NT2/D1 (cell line): ENCODE measurements at regions not wholly inside any gene's neighbourhood (a gene's known extent, or its start where the extent isn't known, plus 50 kb on each side); places are given as distances from the start of the nearest gene placed in this dataset.

Source experiments
- DNase-seq: peaks from one replicate; pipeline ENCODE4 v3.0.0-alpha.2; 2011; ENCODE audit warnings: low read depth, low spot score
- H3K27me3 ChIP-seq: 2 replicates; pipeline ENCODE4 v1.6.0; 2011; ENCODE audit warnings: mild to moderate bottlenecking; ENCODE audit not compliant: insufficient read length, insufficient read depth
- H3K36me3 ChIP-seq: 2 replicates; pipeline ENCODE4 v1.6.1; 2011; ENCODE audit warnings: mild to moderate bottlenecking, low read length, mixed read lengths; ENCODE audit not compliant: insufficient read depth, insufficient read length
- H3K4me1 ChIP-seq: 2 replicates; pipeline ENCODE4 v1.5.1; 2011; ENCODE audit not compliant: insufficient read depth, insufficient read length
- H3K4me3 ChIP-seq: 2 replicates; pipeline ENCODE4 v1.5.1; 2011; ENCODE audit warnings: low read depth; ENCODE audit not compliant: insufficient read length
- H3K9ac ChIP-seq: 2 replicates; pipeline ENCODE4 v1.6.0; 2011; ENCODE audit warnings: low read depth; ENCODE audit not compliant: insufficient read length
- H3K9me3 ChIP-seq: 2 replicates; pipeline ENCODE4 v1.5.1; 2011; ENCODE audit warnings: mild to moderate bottlenecking, low read length; ENCODE audit not compliant: insufficient read depth
- SUZ12 ChIP-seq: IDR thresholded peaks from 2 replicates; pipeline ENCODE4 v1.6.1; 2011; ENCODE audit not compliant: insufficient read length, insufficient read depth; ENCODE audit errors: extremely low read depth
- YY1 ChIP-seq: IDR thresholded peaks from 2 replicates; pipeline ENCODE4 v1.6.1; 2011; ENCODE audit not compliant: insufficient read length, insufficient read depth
- ZNF274 ChIP-seq: IDR thresholded peaks from 2 replicates; pipeline ENCODE4 v1.6.1; 2011; ENCODE audit warnings: mild to moderate bottlenecking, low read depth, low read length

DNA sequence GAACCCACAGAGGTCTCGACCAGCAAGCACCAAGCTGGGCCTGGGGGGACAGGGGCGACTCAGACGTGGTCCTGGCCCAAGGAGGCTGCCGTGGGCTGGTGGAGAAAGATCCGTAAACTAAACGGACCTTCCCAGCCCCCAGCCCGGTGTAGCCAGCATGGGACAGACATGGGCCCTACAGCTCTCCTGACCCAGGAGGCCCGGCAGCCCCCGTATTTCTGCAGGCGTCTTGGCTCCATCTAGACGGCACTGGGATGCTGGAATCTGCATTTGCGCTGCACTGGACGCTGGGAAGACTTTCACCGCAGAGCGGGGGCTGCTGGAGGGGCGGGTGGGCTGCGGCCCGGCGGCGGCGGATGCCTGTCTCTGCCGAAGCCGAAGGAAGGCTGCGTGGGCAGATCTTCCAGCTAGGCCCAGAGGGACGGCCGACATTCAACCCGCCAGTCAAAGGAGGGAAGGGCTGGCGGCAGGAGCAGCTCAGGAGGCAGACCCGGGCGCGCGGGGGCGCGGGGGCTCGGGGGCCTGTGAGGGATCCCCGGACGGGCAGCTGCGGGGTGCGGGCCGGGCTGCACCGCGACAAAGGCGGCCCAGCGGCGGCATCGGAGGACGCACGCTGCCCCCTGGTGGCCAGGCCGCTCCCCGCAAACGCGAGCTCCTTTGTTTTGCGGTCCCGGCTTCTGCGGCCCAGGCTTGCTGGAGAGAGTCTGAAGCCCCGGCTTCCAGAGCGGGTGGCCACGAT, 266.2 kb downstream of the NSG2 start:
- Histone ChIP-seq H3K4me1 (peaks cover 9% of the 10 kb centered on the region), H3K9ac (peak overlapping the region; percentile 61), H3K36me3 (no peaks in the 10 kb centered on the region), H3K4me3 (peak overlapping the region; percentile 18), H3K27me3 (peaks cover 20% of the 10 kb centered on the region), H3K9me3 (no peaks in the 10 kb centered on the region)
- DNase-seq, result peak; percentile 59
- TF ChIP-seq ZNF274 (no peak), SUZ12 (no peak), YY1 (no peak)

GRCh38 chr5:174312270-174312617, 266.7 kb downstream of the NSG2 start:
- Histone ChIP-seq H3K9ac (peak overlapping the region; percentile 61), H3K4me3 (peak overlapping the region; percentile 4)

GRCh38 chr5:174312641-174313040, 267.1 kb downstream of the NSG2 start:
- Histone ChIP-seq H3K36me3 (no peaks in the 10 kb centered on the region), H3K9ac (no peak overlapping the region)

More at GRCh38 chr5:174312270-174312617, 266.7 kb downstream of the NSG2 start:
- H3K36me3 ChIP-seq, result no peaks in the 10 kb centered on the region
- no peak for DNase-seq
- peaks cover 6% of the 10 kb centered on the region for H3K4me1 ChIP-seq
- TF ChIP-seq ZNF274 (no peak), YY1 (no peak), SUZ12 (no peak)
- H3K9me3 ChIP-seq, result no peaks in the 10 kb centered on the region
- peaks cover 20% of the 10 kb centered on the region for H3K27me3 ChIP-seq

GRCh38 chr5:174313615-174314014, 268.1 kb downstream of the NSG2 start:
- TF ChIP-seq ZNF274, result no peak
- TF ChIP-seq YY1, result no peak
- TF ChIP-seq SUZ12, result no peak
- Histone ChIP-seq H3K9ac (no peak overlapping the region), H3K9me3 (no peaks in the 10 kb centered on the region), H3K4me3 (no peak overlapping the region), H3K27me3 (peaks cover 22% of the 10 kb centered on the region), H3K36me3 (no peaks in the 10 kb centered on the region), H3K4me1 (peaks cover 6% of the 10 kb centered on the region)
- no peak for DNase-seq

More at GRCh38 chr5:174312641-174313040, 267.1 kb downstream of the NSG2 start:
- Histone ChIP-seq H3K9me3 (no peaks in the 10 kb centered on the region), H3K4me1 (peaks cover 6% of the 10 kb centered on the region), H3K4me3 (no peak overlapping the region), H3K27me3 (peaks cover 22% of the 10 kb centered on the region)
- TF ChIP-seq SUZ12, result no peak
- TF ChIP-seq YY1, result no peak
- no peak for TF ChIP-seq ZNF274
- DNase-seq, result no peak

GRCh38 chr5:174314261-174314660, 268.8 kb downstream of the NSG2 start:
- Histone ChIP-seq H3K4me1 (peaks cover 6% of the 10 kb centered on the region), H3K9me3 (no peaks in the 10 kb centered on the region), H3K36me3 (no peaks in the 10 kb centered on the region), H3K4me3 (no peak overlapping the region), H3K27me3 (peaks cover 22% of the 10 kb centered on the region), H3K9ac (no peak overlapping the region)
- no peak for TF ChIP-seq SUZ12
- no peak for TF ChIP-seq YY1
- no peak for TF ChIP-seq ZNF274
- no peak for DNase-seq

DNA sequence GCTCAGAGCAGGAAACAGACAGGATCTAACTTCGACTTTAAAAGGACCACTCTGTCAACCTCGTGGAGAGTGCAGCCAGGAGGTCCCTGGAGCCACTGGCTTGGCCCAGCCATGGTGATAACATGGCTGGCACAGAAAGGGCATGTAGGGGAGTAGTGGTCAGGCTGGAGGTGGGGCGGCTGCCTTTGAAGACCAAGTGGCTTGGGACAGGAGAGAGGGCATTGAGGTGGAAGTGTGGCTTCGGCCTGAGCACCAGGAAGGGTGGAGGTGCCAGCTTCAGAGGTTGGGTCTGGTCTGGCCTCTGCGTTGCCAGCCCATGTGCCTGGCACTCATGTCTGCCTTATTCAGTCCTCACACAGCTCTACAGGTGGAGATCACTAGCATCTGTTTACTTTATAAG, 270.0 kb downstream of the NSG2 start:
- no peak overlapping the region for H3K9ac ChIP-seq
- no peaks in the 10 kb centered on the region for H3K36me3 ChIP-seq
- peaks cover 29% of the 10 kb centered on the region for H3K27me3 ChIP-seq
- no peaks in the 10 kb centered on the region for H3K9me3 ChIP-seq
- no peak overlapping the region for H3K4me3 ChIP-seq
- no peak for DNase-seq
- TF ChIP-seq YY1, result no peak
- peaks cover 6% of the 10 kb centered on the region for H3K4me1 ChIP-seq

GRCh38 chr5:174315871-174316270, 270.4 kb downstream of the NSG2 start:
- Histone ChIP-seq H3K27me3 (peaks cover 29% of the 10 kb centered on the region), H3K36me3 (no peaks in the 10 kb centered on the region), H3K9ac (no peak overlapping the region), H3K9me3 (no peaks in the 10 kb centered on the region), H3K4me1 (peaks cover 6% of the 10 kb centered on the region), H3K4me3 (no peak overlapping the region)
- no peak for TF ChIP-seq YY1
- TF ChIP-seq ZNF274, result no peak
- no peak for TF ChIP-seq SUZ12
- no peak for DNase-seq

DNA sequence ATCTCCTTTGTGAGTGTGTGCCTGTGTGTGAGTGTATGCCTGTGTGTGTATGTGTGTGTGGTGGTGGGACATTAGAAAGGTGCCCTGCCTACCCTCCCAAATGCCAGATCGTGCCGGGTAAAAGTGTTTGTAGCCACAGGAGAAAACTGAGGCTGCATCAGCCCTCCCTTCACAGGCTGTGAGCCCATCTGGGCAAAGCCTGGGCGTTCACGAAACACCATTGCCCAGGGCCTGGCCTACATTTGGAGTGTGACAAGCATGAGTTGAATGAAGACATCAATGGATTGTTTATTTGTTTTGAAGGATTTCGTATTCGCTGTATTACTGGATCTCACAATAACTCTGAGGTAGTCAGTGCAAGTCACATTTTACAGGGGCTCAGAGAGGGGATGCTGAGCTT, 270.8 kb downstream of the NSG2 start:
- no peak overlapping the region for H3K4me3 ChIP-seq
- no peaks in the 10 kb centered on the region for H3K9me3 ChIP-seq
- no peaks in the 10 kb centered on the region for H3K36me3 ChIP-seq
- no peak for DNase-seq
- no peak overlapping the region for H3K9ac ChIP-seq
- TF ChIP-seq ZNF274 (no peak), YY1 (no peak), SUZ12 (no peak)
- H3K4me1 ChIP-seq, result peaks cover 6% of the 10 kb centered on the region
- H3K27me3 ChIP-seq, result peaks cover 26% of the 10 kb centered on the region
